Esophagus mucosa (tissue), 1 donor: ENCODE measurements at regions not wholly inside any gene's neighbourhood (a gene's known extent, or its start where the extent isn't known, plus 50 kb on each side); places are given as distances from the start of the nearest gene placed in this dataset.

Source experiments
- ATAC-seq: fragments of 200-7000 bp; cut with Tn5 transposase; one replicate; pipeline ENCODE4 v1.9.1; 2020
- donor health status: DM: yes; HTN: yes; CAD: no.

- no peak for ATAC-seq
These were observed 454.0 kb upstream of the ARHGEF26 start for GRCh38 chr3:153666991-153667740.

- ATAC-seq: no peak
These were observed 451.7 kb upstream of the ARHGEF26 start for GRCh38 chr3:153669527-153669926.

DNA sequence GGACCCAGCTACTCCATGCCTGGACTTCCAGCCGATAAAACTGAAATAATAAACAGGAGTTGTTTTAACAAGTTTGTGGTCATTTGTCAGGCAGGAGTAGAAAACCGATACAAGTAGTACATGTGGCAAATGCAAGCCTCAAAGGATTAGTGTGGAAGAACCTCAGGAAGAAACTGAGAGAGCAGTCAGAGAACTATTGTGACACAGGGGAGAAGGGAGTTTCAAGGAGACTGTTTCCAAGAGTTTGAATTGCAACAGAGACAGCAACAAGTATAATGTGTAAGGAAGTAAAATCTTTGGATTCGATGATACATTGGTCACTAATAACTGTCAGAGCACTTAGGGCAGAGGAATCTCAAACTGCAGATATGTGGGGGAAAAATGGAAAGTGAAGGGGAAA, 450.6 kb upstream of the ARHGEF26 start:
- ATAC-seq: no peak

DNA sequence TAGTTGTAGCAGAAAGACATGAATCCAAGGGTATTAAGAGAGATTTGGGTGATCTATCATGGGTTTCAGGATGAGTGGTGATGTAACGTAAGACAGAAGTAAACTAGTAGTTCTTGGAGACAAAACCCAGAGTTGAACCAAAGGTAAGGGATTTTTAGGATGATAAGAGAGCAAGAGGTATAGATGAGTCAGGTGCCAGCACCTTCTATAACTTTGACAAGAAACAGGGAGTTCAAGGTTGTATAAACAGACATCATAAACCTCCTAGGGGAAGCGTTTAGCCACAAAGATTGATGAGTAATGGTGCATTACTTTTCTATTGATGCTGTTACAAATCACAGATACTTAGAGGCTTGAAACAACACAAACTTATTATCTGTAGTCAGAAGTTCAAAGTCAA, 447.3 kb upstream of the ARHGEF26 start:
- ATAC-seq: no peak

DNA sequence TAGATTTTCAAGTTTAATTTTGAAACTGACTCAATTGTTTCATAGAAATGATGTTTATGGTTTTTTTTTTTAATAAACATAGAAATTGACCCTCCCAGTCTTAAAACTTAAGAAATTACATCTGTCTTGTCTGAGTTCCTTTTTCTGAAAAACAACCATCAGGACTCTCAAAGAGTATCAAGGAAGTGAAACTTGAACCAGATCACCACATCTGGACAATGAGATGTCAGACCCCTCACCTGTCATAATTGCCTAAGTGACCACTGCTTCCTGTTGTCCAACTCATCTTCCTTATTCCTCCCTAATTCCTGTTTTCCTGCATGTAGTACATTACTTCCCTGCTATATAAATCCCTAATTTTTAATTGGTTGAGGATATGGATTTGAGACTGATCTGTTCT, 441.5 kb upstream of the ARHGEF26 start:
- ATAC-seq: no peak

- ATAC-seq: no peak
These were observed 440.7 kb upstream of the ARHGEF26 start for GRCh38 chr3:153680526-153680925.

DNA sequence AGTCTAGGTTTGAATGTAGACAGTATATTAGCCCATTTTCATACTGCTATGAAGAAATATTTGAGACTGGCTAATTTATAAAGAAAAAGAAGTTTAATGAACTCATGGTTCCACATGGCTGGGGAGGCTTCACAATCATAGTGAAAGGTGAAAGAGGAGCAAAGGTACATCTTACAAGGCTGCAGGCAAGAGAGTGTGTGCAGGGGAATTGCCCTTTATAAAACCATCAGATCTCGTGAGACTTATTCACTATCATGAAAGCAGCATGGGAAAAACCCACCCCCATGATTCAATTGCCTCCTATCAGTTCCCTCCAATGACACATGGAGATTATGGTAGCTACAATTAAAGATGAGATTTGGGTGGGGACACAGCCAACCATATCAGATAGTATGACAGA, 440.1 kb upstream of the ARHGEF26 start:
- no peak for ATAC-seq

GRCh38 chr3:153688301-153689120, 432.7 kb upstream of the ARHGEF26 start:
- no peak for ATAC-seq

GRCh38 chr3:153693207-153693606, 428.0 kb upstream of the ARHGEF26 start:
- ATAC-seq: no peak

DNA sequence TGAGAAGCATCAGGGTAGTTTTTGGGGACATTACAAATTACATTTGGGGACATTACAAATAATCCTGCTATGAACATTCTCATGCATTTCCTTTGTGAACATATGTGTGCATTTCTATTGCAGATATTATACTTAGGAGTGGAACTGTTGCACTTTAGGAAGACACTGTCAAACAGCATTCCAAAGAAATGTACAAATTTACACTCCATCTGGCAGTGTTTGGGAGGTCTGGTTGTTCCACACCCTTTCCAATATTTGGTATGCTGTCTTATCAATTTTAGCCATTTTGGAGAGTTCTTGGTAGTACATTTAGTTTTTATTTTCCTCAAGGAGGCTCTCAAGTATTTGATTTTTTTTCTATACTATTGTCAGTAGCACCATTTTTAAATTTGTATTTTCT, 419.1 kb upstream of the ARHGEF26 start:
- no peak for ATAC-seq

DNA sequence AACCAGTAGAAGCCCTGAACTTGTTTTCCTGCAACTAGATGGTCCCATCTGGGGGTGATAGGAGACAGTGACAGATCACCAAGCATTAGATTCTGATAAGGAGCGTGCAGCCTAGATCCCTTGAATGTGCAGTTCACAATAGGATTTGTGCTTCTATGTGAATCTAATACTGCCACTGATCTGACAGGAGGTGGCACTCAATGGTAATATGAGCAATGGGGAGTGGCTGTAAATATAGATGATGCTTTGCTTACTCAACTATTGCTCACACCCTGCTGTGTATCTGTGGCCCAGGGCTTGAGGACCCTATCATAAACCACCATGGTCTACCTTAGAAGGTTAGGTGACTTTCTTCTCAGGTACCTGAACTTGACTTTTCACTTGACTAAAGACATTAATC, 417.1 kb upstream of the ARHGEF26 start:
- peak; percentile 63 for ATAC-seq

- ATAC-seq: no peak
These were observed 414.5 kb upstream of the ARHGEF26 start for GRCh38 chr3:153706706-153707105.

GRCh38 chr3:153714016-153714415, 407.2 kb upstream of the ARHGEF26 start:
- no peak for ATAC-seq

DNA sequence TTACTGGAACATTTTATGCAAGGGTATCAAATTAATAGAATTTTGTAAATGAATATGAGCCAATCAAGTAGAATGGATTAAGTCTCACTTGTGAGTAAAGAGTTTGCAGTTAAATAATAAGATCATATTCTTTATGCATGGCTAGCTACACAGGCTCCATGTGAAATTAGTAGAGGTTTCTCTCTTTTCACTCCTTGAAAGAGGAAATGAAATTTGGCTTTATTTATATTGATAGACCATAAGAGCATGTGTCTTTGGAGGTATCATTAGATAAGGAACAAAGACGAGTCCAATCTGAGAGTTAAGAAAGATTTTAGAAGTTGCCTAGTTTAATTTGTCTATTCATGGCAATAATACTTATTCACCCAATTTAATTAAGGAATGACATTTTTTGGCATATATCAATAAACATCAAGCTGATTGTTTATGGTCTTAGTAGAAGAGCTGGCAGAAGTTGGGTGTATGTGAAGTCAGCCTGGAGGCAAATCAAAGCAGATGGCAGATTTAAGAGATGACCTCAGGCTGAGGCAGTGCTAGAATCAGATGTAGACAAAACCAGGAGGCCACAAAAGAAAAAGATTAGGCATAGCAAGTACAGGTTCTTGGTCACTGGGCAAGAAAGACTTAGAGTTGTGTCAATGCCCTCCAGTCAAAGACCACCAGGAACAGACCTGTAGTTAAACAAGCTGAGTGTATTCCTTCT, 406.5 kb upstream of the ARHGEF26 start:
- ATAC-seq: no peak

DNA sequence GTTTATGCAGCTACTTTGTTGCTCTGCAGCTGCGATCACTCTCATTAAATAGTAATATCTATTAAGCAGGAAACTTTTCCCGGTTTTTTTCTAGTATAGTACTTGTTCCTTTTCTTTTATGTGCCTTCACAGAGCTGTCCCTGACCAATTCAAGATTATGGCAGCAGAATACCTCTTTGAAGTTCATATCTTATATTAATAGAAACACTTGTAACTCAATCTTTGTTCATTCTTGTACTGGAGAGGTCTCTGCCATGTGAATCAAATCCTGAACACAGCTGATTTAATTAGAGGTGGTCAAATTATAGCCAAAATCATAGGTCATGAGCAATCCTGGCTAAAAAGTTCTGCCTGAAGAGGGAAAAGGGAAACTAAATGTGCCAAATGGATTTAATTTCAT, 399.0 kb upstream of the ARHGEF26 start:
- ATAC-seq: no peak

DNA sequence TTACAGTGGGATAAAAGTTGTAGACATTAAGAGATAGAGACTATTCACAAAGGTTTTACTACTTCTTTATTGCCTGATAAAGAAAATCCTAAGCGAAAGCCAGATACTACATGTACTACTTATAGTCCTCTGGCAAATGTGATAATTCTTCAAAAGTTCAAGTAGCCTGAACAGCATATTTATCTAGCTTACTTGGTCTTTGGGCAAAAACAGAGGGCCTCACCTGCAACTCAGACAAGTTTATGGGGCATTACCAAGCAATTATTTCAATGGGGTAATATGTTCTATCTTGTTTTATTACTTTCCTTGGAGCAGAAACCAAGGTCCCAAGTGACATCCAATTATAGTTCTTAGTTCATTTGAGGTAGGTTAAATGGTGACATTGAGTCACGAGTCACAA, 390.1 kb upstream of the ARHGEF26 start:
- ATAC-seq: no peak

GRCh38 chr3:153734777-153735551, 386.2 kb upstream of the ARHGEF26 start:
- ATAC-seq: peak; percentile 97

DNA sequence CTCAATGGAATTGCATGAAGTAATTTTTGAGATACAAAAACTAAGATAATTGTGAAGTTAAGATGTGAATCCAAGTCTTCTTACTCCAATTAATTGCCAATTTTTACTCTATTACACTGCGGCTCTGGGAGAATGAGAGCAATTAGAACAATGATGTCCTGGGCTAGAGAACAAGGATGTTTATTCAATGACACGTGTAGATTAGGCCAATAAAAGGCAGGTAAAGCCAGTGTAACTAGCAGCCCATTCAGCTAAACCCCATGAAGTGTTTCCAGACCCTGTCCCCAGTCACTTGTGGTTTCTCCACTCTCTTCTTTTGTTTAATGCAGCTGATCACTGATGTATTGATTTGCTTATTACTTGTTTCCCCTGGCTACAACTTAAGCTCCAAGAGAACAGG, 381.1 kb upstream of the ARHGEF26 start:
- no peak for ATAC-seq

DNA sequence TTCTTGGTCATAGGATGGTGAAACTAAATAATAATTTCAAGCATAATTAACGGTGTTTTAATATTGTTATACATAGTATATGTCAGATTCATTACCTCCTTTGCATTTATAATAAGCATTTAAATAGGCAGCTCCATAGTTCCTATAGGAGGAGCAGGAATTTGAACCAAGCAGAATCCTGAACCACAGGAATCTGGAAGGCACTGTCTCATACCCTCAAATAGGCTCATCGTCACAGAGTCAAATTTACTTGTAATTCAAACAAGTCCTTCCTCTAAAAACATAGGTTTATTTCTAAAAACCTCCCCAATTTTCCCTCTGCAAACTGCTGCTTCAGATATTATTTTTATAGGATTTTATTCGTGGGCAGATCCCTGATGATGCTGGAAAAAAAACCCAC, 376.3 kb upstream of the ARHGEF26 start:
- no peak for ATAC-seq

- no peak for ATAC-seq
These were observed 375.0 kb upstream of the ARHGEF26 start for GRCh38 chr3:153746211-153746610.

GRCh38 chr3:153749070-153749610, 372.1 kb upstream of the ARHGEF26 start:
- ATAC-seq: no peak

- peak; percentile 75 for ATAC-seq
These were observed 368.7 kb upstream of the ARHGEF26 start for GRCh38 chr3:153752405-153753027.
